T47D (cell line): ENCODE measurements at regions not wholly inside any gene's neighbourhood (a gene's known extent, or its start where the extent isn't known, plus 50 kb on each side); places are given as distances from the start of the nearest gene placed in this dataset.

Source experiments
- DNase-seq, 2 experiments: peaks; one replicate each; pipeline versions ENCODE4 v3.0.0 to v3.0.0-alpha.2; 2011 to 2012; ENCODE audit warnings: low read depth in 1 of 2, low spot score in 1 of 2
- JUND ChIP-seq: IDR thresholded peaks from 2 replicates; pipeline ENCODE4 v1.6.1; 2012; ENCODE audit warnings: low read depth
- in situ Hi-C: cut with HindIII; loops from 2 replicates; pipeline ENCODE4 v1.10.0; 2016; ENCODE audit warnings: low sequenced_read_pairs, low pct_unique_long_range_greater_than_20kb

GRCh38 chr3:161875483-161875882 is 378.9 kb downstream of the OTOL1 start:
- no peak for DNase-seq
- in situ Hi-C loops: no loop called here
- TF ChIP-seq JUND: no peak

GRCh38 chr3:161879470-161879869 is 382.9 kb downstream of the OTOL1 start:
- no peak for TF ChIP-seq JUND
- in situ Hi-C loops: no loop called here
- no peak for DNase-seq

- no peak for DNase-seq
- in situ Hi-C loops: no loop called here
- TF ChIP-seq JUND: no peak
These were observed 388.2 kb downstream of the OTOL1 start for GRCh38 chr3:161884830-161885229.

GRCh38 chr3:161890147-161890625 is 393.6 kb downstream of the OTOL1 start:
- TF ChIP-seq JUND: no peak
- in situ Hi-C loops: no loop called here
- peak in 1 of 2 experiments; percentile 33 for DNase-seq

- no peak for DNase-seq
- TF ChIP-seq JUND: no peak
- in situ Hi-C loops: no loop called here
These were observed 397.4 kb downstream of the OTOL1 start for GRCh38 chr3:161893972-161894371.

GRCh38 chr3:161894657-161895056 is 398.0 kb downstream of the OTOL1 start:
- in situ Hi-C loops: no loop called here
- TF ChIP-seq JUND: no peak
- no peak for DNase-seq

GRCh38 chr3:161905520-161906132 is 409.0 kb downstream of the OTOL1 start:
- TF ChIP-seq JUND: no peak
- DNase-seq: no peak
- in situ Hi-C loops: no loop called here

GRCh38 chr3:161913786-161914389 is 417.3 kb downstream of the OTOL1 start:
- in situ Hi-C loops: no loop called here
- no peak for TF ChIP-seq JUND
- no peak for DNase-seq

- DNase-seq: peak in 1 of 2 experiments; percentile 69
- in situ Hi-C loops: no loop called here
- TF ChIP-seq JUND: no peak
These were observed 418.3 kb downstream of the OTOL1 start for GRCh38 chr3:161914703-161915417.

GRCh38 chr3:161915418-161915750 is 418.8 kb downstream of the OTOL1 start:
- in situ Hi-C loops: no loop called here
- TF ChIP-seq JUND: no peak
- DNase-seq: no peak

- no peak for DNase-seq
- in situ Hi-C loops: no loop called here
- TF ChIP-seq JUND: no peak
These were observed 423.6 kb downstream of the OTOL1 start for GRCh38 chr3:161920196-161920595.

GRCh38 chr3:161925749-161926360 is 429.2 kb downstream of the OTOL1 start:
- TF ChIP-seq JUND: no peak
- DNase-seq: peak in 1 of 2 experiments; percentile 46
- in situ Hi-C loops: no loop called here

GRCh38 chr3:161927131-161927530 is 430.5 kb downstream of the OTOL1 start:
- no peak for TF ChIP-seq JUND
- in situ Hi-C loops: no loop called here
- no peak for DNase-seq
